Right ventricle myocardium inferior (tissue), 1 donor: ENCODE measurements at regions not wholly inside any gene's neighbourhood (a gene's known extent, or its start where the extent isn't known, plus 50 kb on each side); places are given as distances from the start of the nearest gene placed in this dataset.

Experiments used
- ATAC-seq: fragments of 200-7000 bp; cut with Tn5 transposase; one replicate; pipeline ENCODE4 v1.9.1; 2020; ENCODE audit warnings: mild to moderate bottlenecking, moderate library complexity
- DNase-seq: peaks from one replicate; pipeline ENCODE4 v3.0.0; 2021; ENCODE audit errors: missing footprints
- intact Hi-C: fragments of 100-400 bp; cut with DNase I; formaldehyde crosslinking; loops from one replicate; pipeline ENCODE4 v1.11.0; 2022
- donor health status: DM: no; HTN: yes; CAD: no; lungs with severe emphysema.

- intact Hi-C loops: no loop called here
- ATAC-seq: no peak
Observed at GRCh38 chr4:179747218-179747910, 2305.1 kb upstream of the AGA start.

GRCh38 chr4:179748837-179749236 lies 2306.6 kb upstream of the AGA start:
- DNase-seq (no peak), ATAC-seq (no peak)
- intact Hi-C loops: no loop called here

More at GRCh38 chr4:179747218-179747910, 2305.1 kb upstream of the AGA start:
- DNase-seq: no peak

GRCh38 chr4:179750374-179750773 lies 2308.1 kb upstream of the AGA start:
- DNase-seq (no peak), ATAC-seq (no peak)
- intact Hi-C loops: no loop called here

GRCh38 chr4:179751669-179752068 lies 2309.4 kb upstream of the AGA start:
- ATAC-seq: no peak
- intact Hi-C loops: no loop called here
- DNase-seq: no peak

- intact Hi-C loops: no loop called here
- no peak for ATAC-seq
- DNase-seq: no peak
Observed at GRCh38 chr4:179755322-179755721, 2313.1 kb upstream of the AGA start.

- intact Hi-C loops: no loop called here
- ATAC-seq: no peak
- DNase-seq: no peak
Observed at GRCh38 chr4:179757641-179758040, 2315.4 kb upstream of the AGA start.

GRCh38 chr4:179762840-179763239 lies 2320.6 kb upstream of the AGA start:
- no peak for DNase-seq
- intact Hi-C loops: no loop called here
- no peak for ATAC-seq

GRCh38 chr4:179766938-179767337 lies 2324.7 kb upstream of the AGA start:
- intact Hi-C loops: no loop called here
- ATAC-seq: no peak
- no peak for DNase-seq

- no peak for DNase-seq
- ATAC-seq: no peak
- intact Hi-C loops: no loop called here
Observed at GRCh38 chr4:179768996-179769395, 2326.8 kb upstream of the AGA start.

GRCh38 chr4:179797738-179798137 lies 2355.5 kb upstream of the AGA start:
- DNase-seq: no peak
- ATAC-seq: no peak

GRCh38 chr4:179803857-179804256 lies 2361.6 kb upstream of the AGA start:
- DNase-seq (no peak), ATAC-seq (no peak)
- intact Hi-C loops: no loop called here

More at GRCh38 chr4:179797738-179798137, 2355.5 kb upstream of the AGA start:
- intact Hi-C loops: no loop called here

GRCh38 chr4:179804440-179804839 lies 2362.2 kb upstream of the AGA start:
- DNase-seq (peak; percentile 55), ATAC-seq (no peak)
- intact Hi-C loops: no loop called here

- no peak for ATAC-seq
- intact Hi-C loops: no loop called here
- DNase-seq: no peak
Observed at GRCh38 chr4:179817317-179817716, 2375.1 kb upstream of the AGA start.

- DNase-seq (no peak), ATAC-seq (no peak)
- intact Hi-C loops: no loop called here
Observed at GRCh38 chr4:179823342-179823741, 2381.1 kb upstream of the AGA start.

- DNase-seq (no peak), ATAC-seq (no peak)
- intact Hi-C loops: no loop called here
Observed at GRCh38 chr4:179831274-179831673, 2389.0 kb upstream of the AGA start.

- intact Hi-C loops: no loop called here
- DNase-seq (no peak), ATAC-seq (no peak)
Observed at GRCh38 chr4:179836179-179837075, 2394.2 kb upstream of the AGA start.

- DNase-seq (no peak), ATAC-seq (no peak)
- intact Hi-C loops: no loop called here
Observed at GRCh38 chr4:179843370-179843769, 2399.8 kb upstream of the TENM3 start.

- no peak for DNase-seq
- intact Hi-C loops: no loop called here
- no peak for ATAC-seq
Observed at GRCh38 chr4:179855469-179855868, 2387.7 kb upstream of the TENM3 start.

- no peak for ATAC-seq
- intact Hi-C loops: no loop called here
- DNase-seq: no peak
Observed at GRCh38 chr4:179858221-179858620, 2385.0 kb upstream of the TENM3 start.

GRCh38 chr4:179867300-179867878 lies 2375.8 kb upstream of the TENM3 start:
- no peak for ATAC-seq
- no peak for DNase-seq
- intact Hi-C loops: no loop called here
